Glomerular visceral epithelial cell (primary cell): ENCODE measurements at regions not wholly inside any gene's neighbourhood (a gene's known extent, or its start where the extent isn't known, plus 50 kb on each side); places are given as distances from the start of the nearest gene placed in this dataset.

ENCODE experiments used
- DNase-seq: peaks from one replicate; pipeline ENCODE4 v3.0.0-alpha.2; 2016; ENCODE audit errors: extremely low spot score

DNA sequence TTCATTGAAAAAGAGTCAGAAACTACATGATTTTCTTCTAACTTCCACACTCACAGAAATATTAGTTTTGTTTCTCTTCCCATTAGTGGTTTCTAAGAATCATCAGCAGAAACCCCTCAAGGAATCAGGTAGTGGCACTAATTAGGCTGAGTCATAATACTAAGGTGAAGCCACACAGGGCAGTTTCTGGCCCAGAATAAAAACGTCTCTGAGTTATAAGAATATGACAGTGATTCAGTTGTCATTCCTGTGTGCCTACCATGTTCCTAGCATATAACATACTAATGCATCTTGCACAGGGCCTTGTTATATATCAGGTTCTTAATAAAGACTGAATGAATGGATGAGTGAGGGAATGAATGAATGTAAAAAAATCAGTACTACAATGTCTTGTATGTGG lies 206.0 kb upstream of the PLEKHG7 start:
- DNase-seq, result no peak

DNA sequence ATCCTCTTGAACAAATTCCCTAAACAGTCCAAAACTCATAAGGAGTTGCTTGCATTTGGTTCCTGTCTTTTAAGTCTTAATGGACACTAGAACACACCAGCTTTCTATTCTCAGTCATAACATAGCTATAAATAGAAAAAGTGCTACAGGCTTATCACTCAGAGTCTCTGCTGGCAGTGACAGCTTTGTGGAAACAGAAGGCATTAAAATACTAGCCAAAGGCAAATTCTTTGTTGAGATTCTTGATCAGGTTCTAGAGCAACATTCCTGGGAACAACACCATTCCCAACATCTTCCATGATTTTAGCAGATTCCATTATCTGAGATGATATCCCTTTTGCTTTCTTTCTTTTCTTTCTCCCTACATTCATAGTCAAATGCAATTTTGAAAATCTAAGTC lies 207.7 kb upstream of the PLEKHG7 start:
- no peak for DNase-seq

DNA sequence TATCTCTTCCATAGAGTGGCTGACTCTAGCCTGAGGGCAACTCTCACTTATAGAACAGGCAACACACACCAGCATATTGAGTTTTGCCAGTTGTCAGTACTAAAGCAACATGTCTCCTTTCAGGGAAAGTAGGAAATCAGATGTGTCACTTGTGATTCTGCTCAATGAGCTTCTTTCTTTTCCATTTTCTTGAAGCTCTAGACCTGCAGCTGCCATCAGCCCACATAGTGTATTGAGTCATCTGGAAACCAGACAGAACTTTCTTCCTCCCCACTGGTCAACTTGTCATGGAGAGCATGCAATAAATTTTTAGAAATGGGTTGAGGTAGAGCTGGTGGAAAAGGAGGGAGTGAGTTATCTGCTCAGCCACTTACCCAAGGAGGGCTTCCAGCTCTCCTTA lies 209.0 kb upstream of the PLEKHG7 start:
- no peak for DNase-seq

DNA sequence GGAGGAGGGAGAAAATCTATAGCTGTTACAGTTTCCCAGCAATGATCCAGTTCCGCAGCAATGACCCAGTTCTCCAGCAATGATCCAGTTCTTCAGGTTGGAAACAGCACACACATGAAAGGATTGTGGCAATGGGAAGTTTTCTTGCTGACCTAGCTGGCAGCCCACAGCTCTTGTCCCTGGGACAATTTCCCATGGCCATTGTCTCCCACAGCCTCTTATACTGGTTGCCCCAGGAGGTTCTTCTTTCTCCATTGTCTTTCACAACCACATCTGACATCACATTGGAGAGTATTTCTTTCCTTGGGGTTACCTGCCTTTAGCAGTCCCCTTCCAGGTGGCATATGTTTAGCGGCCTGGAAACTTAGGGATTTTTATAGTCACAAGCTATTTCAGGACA lies 209.8 kb upstream of the PLEKHG7 start:
- no peak for DNase-seq

DNA sequence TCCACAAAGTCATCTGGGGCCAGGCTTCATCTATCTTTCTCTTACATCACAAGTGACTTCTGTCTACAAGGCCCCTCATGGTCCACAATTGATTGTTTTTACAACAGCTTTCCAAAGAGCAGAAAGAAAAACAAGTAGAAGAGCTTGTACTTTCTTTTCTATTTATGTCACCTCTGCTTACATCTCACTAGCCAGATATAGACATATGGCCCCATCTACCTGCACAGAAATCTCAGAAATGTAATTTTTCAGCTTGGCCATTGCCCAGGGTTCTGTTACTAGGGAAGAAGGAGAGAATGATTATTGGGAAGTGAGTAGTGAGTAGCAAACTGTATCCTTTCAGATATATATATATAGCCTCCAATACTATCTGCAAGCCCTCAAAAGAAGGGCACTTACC lies 210.5 kb upstream of the PLEKHG7 start:
- no peak for DNase-seq

DNA sequence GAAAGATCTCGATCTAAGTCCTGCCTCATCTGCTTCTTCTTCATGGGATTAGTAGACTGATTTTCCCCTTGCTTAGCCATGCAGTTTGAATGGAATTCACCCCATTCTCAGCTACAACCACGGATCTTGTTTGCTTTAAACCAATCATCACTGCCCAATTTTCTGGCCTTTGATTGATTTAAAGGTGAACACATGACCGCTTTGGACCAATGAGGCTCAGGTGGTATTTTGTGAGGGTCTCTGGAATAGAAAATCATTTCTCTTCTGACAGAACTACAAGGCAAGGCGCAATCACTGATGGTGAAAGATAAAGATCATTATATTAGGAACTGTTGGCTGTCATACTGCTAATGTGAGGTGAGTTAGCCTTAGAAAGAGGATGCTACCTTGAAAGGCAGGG lies 213.0 kb upstream of the PLEKHG7 start:
- DNase-seq, result no peak

DNA sequence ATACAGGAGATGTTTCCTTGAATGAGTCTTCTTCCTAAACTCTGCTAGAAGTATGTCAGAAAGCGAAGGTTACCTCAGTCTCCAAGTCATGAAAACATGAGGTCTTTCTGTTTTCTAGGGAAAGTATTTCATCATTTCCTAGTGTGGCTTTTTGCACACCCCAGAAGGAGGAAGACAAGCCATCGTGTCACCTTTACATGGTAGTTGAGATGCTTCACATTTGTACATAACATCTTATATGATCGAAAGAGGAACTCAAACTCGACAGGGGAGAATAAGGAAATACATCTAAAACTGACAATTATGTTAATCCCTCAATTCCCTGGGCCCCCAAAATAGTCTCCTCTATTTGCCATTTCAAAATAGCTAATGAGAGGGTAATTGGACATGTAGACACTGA lies 214.1 kb upstream of the PLEKHG7 start:
- no peak for DNase-seq

DNA sequence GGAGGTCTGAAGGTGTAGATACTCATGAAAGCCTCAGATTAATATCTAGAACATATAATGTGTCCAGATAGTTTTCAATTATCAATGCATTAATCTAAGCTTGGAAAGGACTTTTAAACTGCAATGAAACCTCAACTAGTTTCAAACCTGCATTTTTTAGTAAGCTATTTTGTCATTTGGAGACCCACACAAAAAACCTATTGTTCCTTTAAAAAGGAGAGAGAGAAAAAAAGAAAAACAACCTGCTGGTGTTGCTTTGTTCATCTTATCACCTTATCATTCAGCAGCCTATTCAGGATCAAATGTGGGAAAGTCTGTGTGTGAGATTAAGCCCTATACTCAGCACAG lies 215.7 kb upstream of the PLEKHG7 start:
- DNase-seq, result no peak

DNA sequence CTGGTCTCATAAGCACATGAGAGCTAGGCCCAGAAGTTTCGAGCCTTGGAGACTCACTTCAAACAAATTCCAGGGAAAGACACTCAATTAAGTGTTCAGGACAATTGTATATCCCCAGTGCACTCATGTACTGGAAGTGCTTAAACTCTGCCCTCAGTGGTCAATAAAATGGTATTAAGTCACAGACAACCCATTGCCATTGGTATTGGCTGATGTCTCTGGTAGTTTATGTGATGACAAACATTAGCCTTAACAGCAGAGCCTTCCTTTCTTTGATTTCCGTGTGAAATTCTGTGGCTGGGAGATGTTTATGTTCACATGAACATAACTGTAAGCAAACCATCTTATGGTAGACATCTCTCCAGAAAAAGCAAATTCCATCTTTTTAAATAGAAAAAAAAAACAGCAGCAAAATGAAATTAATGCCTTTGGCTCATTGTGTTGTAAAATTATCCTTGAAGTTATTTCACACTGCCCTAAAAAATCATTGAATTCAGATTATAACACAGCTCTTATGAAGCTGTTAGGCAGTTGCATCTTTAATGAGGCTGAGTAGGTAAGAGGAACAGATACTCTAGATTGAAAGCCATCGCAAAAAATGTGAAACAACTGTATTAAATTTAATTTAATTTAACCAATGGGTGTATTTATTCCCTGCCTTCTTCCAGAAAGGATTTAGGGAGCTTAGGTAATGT lies 216.2 kb upstream of the PLEKHG7 start:
- DNase-seq, result no peak

DNA sequence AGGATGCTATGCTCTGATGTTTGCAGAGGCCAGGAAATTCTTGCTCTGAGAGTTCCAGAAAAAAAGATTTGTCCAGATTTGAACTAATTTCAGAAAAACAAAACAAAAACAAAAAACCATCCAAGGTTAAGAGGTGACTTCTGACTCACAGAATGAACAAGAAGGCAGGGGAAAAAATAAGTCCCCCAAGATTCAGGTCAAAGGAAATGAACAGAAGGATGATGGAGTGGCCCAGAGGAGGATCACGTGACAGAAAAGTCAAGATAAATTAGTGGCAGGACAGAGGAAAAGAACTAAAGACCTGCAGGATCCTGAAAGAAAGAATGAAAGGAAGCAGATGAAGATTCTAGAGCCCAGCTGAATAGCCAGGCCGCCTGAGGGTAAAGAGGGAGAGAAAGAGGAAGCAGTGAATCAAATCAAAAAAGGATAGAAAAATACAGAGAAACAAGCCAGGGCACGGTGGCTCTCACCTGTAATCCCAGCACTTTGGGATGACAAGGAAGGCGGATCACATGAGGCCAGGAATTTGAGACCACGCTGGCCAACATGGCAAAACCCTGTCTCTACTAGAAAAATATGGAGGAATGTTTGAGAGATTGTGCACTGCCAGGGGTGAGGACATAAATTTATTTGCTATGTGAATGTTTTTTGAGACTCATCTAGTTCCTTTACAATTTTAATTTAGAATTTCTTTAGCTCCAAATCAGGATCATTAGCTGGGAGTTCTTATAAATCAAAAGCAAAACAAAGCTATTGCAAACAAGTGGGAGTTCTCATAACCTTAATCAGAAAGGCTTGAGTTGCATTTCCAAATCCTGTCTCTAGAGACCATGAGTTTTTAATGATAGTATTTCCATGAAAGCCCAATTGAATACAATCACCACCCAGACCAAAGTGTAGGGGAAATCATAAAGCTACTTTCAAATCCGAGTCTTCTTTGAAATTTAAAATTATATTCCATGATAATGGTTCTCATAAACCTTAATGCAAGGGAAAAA lies 217.1 kb upstream of the PLEKHG7 start:
- DNase-seq, result no peak

DNA sequence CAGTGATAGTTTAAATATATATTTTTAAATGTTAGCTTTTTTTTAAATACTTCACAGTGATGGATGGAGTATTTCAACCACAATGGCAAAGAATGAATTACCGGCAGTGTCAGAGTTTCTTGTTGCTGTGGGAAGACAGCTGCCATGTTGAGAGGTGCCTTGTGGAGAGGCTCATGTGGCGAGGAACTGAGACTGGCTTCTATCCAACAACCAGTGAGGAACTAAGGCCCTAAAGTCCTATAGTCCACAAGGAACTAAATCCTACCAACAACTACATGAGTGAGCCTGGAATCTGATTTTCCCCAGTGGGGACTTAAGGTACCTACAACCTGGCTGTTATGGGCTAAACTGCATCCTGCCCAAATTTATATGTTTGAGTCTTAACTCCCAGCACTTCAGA lies 220.2 kb upstream of the PLEKHG7 start:
- no peak for DNase-seq

DNA sequence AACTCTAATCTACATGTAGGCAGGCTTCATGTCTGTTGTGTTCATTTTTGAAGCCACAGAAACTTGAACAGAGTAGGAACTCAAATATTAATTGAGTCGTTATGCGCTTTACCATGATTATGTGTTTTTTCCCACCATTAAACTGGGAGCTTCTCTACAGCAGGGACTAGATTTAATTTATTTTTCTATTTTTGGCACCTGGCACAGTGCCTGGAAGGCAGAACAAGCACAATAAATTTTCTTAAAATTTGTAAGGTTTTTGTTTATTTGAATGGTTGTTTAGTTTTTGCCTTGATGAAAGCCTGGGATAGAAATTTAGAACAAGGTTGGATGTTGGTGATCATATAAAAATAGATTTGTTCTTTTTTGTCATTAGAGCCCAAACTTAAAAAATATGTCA lies 221.7 kb upstream of the PLEKHG7 start:
- no peak for DNase-seq

DNA sequence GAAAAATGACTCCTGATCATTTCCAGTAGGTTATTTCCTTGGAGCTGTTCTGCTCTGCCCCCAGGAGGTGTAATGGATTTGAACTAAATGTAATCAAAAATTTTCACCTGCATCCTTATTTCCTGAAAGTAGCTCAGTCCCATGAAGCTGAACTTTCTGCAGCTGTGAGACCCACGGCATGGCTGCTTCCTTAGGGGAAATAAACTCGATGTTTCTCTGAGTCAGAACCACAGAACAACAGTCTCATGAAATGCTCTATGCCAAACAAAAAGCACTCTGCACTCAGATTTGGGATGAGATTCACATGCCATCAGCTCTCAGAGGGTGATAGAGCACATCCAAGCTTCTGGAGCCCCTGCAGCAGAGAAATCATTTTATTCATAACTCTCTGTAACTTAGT lies 224.1 kb upstream of the PLEKHG7 start:
- no peak for DNase-seq

DNA sequence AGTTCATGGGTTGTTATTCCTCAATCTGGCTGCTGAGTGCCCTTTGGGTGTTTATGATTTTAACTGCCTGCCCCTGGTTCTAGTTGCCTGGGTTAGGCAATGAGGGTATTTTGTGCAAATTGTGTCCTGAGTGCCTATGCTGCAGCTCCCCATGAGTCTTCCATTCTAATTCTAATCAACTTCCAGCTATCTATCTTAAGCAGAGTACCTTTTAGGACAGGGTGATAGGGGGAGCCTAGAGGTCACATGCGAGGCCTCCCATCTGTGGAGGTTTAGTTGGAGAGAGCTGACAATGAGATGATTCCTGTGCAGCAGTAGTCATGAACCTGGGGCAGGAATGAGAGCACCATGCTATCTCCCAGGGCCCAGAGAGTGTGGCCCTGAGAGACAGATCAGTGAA lies 225.9 kb upstream of the PLEKHG7 start:
- DNase-seq, result no peak

DNA sequence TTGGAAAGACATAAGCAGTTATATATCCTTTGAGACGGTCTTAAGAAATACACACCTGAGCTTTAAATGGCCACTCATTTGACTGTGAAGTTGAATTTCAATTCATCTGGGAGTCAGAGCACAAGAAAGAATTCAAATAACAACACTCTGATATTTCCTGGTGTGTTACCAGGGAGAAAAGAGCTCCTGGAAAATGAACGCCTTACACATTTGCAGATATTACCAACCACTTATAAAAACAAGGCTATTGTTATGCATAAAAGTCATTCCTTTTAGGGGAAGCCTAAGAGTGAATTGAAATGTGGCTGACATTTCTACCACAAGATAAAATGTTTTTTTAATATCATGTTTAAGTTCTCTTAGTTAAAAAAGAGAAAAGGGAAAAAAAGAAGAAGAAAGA lies 229.2 kb upstream of the PLEKHG7 start:
- DNase-seq, result no peak

DNA sequence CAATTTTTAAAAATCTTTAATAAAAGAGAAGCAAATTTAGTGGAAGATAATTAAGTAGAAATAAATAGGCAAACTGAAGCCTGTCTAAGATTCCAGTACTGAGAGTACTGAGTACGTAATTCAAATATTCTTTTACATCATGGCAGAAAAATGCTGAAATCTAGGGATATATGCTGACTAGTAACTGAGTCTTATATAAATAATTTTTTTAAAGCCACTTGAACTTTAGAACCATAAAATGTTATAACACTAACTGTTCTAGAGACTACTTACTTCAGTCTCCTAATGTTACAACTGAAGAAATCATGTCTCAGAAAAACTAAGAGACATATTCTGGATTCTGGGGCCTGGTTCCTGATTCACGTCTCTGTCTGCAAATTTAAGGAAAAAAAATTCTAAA lies 230.6 kb upstream of the PLEKHG7 start:
- DNase-seq, result no peak

DNA sequence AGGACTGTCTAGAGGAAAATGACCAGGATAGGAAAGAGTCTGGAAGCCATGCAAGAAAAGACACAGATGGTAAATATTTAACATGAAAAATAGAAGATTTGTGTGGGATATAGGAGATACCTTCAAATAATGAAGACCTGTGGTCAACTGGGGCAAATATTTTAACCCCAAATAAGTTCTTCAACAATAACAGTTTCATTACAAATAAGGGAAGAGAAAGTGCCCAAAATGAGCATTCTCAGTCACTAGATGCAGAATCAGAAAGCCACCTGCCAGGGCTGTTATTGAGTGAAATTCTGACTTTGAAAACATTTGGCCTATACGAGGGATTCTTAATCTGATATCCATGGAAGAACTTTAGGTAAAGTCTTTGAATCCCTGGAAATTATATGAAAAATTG lies 231.2 kb upstream of the PLEKHG7 start:
- no peak for DNase-seq

DNA sequence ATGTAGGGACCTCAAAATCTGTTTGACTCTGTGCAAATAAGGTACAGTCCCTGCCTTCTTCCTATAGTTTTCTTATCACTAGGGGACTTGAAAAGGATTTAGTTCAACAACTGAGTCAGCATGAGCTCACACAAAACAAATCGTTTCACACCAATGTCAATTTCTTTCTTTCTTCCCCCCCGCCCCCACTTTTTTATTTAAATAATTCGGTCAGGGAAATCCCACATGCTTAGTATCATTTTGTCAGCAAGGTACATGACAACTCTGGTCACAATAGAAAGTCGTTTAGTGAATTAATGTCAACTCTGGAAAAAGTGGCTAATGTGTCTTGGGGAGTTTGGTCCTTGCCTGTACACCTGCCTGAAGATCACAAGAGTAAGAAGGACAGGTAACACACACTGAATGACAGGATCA lies 232.2 kb upstream of the PLEKHG7 start:
- no peak for DNase-seq

DNA sequence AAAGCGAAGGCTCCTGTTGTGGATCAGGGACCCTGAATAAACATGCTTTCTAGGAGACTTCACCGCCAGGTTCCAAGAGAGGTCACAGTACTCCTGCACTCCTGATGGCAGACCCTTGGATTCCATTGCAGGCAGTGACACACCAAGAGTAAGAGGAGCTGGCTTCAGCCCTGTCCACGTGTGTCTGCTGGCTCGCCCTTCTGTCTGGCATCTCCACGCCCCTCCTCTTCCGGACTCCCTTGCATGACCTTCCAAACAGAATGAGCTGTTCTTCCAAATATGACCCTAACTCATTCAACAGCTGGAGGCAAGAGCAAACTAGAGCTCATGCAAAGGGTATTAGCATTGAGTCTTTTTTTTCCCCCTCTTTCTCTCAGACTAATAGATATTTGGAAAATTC lies 233.0 kb upstream of the PLEKHG7 start:
- DNase-seq, result no peak

DNA sequence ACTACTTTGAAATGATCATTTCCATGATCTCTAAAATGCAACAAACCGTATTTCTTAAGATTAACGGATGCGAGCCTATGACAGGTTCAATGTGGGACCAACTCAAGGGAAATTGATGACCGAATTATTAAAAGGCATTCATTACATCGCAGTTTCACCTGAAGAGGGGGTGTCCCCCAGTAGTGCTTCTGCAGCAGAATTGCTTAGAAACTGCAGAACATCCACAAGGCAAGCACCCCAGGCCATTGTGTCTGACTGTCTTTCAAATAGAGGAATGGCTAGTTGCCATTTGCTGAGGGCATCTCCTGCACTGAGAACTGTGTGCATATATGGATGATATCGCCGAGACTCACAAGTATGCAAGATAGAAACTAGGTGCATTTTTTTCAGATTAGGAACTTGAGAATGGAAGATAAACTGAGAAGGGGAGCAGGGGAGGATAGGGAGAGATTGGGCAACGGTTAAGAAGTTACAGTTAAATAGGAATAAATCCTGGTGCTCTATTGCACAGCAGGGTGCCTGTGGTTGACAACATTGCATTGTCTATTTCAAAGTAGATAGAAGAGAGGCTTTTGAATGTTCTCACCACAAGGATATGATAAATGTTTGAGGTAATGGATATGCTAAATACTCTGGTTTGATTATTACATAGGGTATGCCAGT lies 234.3 kb upstream of the PLEKHG7 start:
- DNase-seq, result no peak

DNA sequence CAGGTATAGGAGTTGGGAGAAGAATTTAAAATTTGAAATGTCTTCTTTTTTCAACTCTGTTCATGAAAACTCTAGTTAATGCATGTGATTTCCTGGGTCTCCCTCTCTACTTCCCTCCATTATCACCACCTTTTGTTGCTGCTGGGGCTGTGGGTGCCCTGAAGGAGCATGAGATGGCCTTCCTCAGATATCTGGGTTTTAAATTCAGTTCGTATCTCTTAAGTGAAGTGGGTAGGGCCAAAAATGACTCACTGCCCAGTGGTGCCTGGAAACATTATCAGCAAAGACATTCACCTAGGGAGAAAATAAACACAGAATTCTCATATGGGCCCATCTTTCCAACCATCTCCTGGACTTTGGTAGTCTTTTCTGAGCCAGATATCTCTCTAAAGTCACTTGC lies 234.9 kb upstream of the PLEKHG7 start:
- no peak for DNase-seq

DNA sequence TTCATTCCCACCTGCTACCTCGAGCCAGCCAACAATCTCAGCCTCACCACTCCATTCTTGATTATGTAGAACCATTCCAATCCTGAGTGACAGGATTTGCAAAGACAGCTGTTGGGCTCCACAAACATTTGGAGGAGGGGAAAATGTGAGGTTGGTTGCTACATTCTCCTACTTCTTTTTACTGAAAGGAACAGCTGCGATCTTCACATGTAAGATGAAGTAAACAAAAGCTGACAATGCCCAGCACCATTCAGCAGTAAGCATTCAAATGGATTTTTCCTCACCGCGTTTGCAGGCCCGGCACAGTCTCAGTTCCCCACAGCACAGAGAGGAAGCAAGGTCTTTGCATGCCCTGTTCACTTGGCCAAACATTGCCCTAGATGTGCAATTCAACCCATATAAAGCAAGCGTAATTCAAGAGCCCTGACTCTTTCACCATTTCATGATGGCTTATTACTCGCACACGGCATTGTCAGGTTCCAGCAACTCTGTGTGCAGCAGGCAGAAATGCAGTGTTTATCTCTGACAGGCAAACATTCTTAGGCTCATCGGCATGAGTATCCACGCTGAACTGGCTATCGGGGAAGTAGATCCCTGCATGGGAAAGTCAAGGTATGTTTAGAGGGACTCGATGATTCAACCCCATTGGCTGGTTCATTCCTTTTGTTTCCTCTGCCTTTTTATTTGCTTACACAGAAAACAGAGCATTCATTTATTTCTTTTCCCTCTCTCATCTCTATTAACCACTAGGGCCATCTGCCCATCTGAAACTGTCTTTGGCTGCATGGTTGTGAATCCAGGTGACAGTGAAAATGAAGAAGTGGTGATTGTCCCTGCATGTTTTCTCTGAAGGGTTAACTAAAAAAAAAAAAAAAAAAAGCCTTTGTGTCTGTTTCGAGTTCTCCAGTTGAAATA lies 236.1 kb upstream of the PLEKHG7 start:
- no peak for DNase-seq
